DMS114 treated with DMSO at 0.1 percent for 48 hours (cell line): ENCODE measurements at regions not wholly inside any gene's neighbourhood (a gene's known extent, or its start where the extent isn't known, plus 50 kb on each side); places are given as distances from the start of the nearest gene placed in this dataset.
"Not testable (repeated sequence)": the region's sequence is repeated elsewhere in the genome, so short reads cannot be mapped to it uniquely, and the experiment has no call there.

Experiments used
- DNase-seq: peaks from one replicate; lab custom pipeline; 2025; ENCODE audit not compliant: unreplicated experiment; lab: John Stamatoyannopoulos, UW

GRCh38 chr5:152527358-152528052 is 122.4 kb upstream of the NMUR2 start:
- no peak for DNase-seq

DNA sequence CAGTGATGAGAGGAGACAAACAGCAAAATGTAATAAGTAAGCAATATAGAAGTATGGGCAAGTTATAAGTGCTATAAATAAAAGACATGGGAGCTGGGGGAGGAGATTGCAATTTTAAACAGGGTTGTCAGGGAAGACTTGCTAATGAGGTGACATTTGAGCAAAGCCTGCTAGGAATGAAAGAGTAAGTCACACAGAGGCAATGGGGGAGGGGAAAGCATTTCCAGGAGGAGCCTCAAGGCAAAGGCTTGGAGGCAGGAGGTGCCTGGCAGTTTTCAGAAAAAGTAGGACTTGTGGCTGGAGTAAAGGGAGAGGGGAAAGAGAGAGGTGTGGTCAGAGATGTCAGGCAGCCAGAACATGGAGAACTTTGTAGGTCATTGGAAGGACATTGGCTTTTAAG is 124.4 kb upstream of the NMUR2 start:
- no peak for DNase-seq

DNA sequence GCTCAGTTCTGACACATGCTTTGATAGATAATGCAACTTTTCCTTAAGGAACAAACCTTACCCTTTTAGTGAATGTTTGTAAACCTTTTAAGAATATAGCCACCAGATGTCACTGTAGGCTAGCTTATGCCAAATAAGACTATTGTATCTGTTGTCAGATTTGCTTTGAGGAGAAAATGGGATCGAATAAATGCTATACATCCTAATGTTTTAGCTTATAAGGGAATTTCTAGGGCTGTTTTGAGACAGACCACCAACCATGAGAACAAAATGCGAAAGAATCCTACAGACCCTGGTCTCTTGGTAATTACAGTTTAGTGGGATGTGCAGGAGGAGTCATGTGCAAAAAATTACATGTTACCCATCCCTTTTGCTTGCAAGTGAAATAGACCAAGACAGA is 127.6 kb upstream of the NMUR2 start:
- peak; percentile 65 for DNase-seq

GRCh38 chr5:152534641-152535040 is 129.6 kb upstream of the NMUR2 start:
- no peak for DNase-seq

GRCh38 chr5:152542741-152543140 is 137.7 kb upstream of the NMUR2 start:
- no peak for DNase-seq

DNA sequence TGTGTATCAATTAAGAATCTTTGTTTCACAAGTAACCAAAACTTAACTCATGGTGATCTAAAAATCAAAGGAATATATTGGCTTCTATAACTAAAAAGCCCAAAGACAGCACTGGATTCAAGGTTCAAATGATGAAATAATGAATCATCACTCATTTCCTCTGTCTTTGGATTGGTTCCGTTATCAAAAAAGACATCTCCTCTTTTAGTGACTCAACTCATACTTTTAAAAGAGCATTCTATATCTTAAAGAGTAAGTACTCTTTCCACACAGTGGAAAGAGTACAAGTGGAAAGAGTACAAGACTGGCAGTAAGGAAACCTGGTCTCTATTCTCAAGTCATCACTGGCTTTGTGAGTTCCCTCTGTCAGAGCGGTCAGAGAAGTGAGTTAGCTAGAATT is 141.4 kb upstream of the NMUR2 start:
- DNase-seq: no peak

DNA sequence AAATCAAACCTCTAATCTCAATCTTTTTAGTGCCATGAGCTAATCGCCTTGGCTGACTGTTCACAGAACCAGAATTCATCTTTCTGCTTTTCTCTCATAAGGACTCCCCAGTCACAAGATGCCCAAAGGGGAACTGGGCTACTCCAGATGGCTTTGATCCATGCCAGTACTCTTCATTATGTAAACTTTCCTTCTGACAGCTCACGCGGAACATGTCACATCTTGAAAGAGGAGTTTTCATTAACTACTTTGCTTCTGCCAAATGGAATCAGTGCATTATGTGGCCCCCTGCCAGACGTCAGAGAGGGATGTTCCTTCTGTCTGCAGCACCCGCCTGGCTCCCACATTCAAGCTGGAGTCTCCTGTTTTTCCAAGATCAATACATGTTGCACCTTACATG is 142.1 kb upstream of the NMUR2 start:
- DNase-seq: no peak

DNA sequence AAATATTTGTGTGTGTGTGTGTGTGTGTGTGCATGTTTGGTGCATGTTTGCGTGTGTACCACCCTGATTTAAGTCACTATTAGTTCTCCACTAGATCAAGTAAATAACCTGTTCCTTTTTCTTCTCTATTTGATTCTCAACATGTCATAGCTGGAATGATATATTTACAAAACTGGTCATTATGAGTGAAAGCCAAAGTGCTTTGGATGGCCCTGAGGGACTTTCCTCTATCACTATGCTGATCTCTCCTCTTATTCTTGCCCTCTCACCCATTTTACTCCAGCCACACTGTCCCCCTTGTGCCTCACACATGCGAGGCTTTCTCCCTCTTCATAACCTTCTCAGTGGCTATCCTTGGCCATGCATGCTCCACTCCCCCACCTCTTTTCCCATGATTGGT is 144.6 kb upstream of the NMUR2 start:
- DNase-seq: no peak

- no peak for DNase-seq
These were observed 146.0 kb upstream of the NMUR2 start for GRCh38 chr5:152551061-152551460.

DNA sequence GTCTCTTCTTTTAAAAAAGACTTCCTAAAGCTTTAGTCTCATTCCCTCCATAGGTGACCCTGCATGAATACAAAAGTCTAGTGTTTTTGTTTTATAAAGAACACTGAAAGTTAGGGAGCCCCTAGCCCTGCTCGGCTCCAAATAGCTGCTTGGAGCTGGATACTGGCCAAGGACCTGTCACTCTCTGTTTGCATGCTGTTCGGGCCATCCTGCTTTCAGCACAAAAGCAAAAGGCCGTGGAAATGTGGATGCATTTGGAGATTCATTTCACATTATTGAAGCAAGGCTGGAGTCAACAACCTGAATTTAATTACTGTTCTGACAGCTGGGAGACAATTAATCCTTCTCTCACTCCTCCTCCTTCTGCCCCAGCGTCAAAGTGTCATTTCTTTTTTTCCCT is 151.7 kb upstream of the NMUR2 start:
- no peak for DNase-seq

- DNase-seq: peak; percentile 5
These were observed 155.5 kb upstream of the NMUR2 start for GRCh38 chr5:152560512-152561137.

DNA sequence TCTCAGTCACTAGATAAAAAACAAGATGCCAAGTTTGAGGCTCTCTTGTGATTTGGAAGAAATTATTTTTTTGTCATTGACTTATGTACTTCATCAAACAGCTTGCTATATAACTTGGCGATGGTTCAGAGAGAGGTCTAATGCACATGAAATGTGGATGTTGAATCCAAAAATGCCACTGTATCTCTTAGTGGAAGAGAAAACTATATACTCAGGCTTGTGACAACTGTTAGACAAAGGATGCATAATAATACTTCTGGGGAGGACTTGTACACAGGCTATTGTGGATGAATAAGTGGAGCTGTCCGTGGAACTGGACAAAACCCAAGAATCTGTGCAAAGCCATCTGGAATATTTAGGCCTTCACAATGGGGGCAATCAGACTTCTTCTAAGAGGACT is 162.9 kb upstream of the NMUR2 start:
- DNase-seq: no peak

DNA sequence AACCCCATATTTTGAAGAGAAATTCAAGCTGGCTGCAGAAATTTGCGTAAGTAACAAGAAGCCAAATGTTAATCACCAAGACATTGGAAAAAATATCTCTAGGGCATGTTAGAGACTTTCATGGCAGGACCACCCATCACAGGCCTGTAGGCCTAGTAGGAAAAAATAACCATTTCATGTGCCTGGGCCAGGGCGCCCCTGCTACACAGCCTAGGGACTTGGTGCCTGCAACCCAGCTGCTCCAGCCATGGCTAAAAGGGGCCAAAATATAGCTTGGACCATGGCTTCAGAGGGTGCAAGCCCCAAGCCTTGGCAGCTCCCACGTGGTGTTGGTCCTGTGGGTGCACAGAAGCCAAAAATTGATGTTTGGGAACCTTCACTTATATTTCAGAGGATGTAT is 167.7 kb upstream of the NMUR2 start:
- DNase-seq: no peak

DNA sequence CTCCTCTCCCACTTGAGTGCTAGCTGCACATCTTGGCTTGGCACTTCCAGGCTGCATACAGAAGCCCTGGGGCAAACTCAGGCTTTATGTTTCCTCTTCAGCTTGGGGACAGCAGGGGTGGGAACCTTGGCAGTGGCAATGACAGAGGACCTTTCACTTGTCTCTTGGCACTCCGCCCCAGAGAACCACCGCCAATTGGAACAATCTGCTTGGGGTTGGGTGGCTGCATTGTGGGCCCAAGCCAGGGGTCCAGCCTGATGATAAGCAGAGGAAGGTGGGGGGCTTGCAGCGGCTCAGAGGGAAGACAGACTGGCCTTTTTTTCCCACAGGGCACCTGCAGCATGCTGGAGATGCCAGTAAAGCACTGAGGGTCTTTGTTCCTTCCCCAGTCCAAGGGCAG is 179.0 kb upstream of the NMUR2 start:
- no peak for DNase-seq

GRCh38 chr5:152592416-152592815 is 187.3 kb upstream of the NMUR2 start:
- no peak for DNase-seq

GRCh38 chr5:152593388-152593787 is 188.3 kb upstream of the NMUR2 start:
- DNase-seq: no peak

DNA sequence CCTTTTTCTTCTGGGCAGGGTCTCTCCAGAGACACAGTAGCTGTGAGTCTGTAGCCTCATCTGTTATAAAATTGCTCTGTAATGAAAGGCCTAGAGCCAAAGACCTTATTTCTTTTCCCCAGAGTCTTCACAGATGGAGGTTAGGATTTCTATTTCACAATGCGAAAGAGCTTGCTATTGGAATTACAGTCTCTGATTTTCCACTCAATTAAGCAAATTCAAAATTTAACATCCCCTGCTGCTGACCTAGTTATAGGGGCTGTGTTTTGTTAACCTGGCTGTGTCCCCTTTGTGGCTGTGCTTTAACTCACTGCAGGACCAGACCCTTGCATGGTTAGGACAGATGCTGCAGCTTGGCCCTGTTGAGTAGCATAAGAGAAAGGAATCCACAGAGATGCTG is 190.3 kb upstream of the NMUR2 start:
- no peak for DNase-seq

DNA sequence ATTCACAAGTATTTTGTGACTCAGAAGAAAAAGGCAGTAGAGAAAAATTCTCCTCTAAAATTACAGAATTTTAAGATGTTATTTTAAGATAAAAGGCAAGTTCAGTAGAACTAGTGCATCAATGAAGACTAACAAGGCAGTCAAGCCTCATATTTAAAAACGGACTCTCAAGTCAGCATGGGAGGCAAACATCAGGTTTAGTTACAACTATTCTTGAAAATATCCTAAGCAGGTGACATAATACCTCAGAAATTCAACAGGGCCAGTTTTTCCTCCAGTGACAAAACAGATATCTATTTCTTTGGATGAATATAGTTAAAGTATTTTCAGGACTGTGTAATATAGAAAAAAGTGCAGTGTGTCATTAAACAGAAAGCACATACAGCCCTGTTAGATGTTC is 194.0 kb upstream of the NMUR2 start:
- no peak for DNase-seq

DNA sequence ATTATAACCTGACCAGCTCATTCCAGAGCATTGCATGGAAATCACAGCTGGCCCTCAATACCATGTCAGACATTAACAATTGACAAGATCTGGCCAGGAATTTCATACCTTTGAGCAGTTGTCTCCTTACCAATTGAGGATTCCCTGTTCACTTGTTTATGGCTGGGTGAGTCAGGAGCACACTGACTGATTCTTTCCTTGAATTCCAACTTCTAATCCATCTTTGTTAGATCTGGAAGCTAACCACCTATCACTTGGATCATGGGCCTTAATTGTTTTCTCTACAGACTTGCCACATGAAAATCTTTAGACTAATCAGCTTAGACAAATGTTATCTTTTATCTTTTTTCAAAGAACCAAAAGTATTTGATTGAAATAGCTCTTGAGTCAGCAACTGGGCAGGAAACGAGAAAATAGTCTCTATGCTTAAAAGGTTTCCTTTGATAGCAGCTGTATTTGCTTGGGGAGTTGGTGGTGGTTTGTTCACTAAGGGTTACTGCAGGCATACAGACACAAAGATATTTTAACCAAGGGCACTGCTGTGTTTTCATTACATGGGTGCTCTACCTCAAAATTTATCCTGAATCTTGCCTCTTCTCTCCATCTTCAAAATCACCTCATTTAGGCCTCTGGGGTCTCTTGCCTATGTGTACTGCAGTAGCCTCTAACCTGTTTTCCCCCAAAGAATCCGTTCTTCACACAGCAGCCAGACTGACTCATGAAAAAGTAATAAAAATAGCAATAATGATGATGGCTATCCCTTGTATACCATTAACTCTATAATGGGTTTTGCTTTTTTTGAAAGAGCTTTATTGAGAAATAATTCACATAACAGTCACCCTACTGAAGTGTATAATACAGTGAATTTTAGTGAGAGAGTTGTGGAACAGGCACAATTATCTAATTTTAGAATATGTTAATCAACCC is 197.0 kb upstream of the NMUR2 start:
- no peak for DNase-seq

DNA sequence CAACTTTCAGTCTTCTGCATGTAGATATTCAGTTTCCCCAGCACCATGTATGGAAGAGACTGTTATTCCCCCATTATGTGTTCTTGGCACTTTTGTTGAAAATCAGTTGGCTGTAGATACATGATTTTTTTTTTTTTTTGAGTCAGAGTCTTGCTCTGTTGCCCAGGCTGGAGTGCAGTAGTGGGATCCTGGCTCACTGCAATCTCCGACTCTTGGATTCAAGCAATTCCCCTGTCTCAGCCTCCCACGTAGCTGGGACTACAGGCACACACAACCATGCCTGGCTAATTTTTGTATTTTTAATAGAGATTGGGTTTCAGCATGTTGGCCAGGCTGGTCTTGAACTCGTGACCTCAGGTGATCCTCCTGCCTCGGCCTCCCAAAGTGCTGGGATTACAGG is 201.0 kb upstream of the NMUR2 start:
- not testable (repeated sequence) for DNase-seq

DNA sequence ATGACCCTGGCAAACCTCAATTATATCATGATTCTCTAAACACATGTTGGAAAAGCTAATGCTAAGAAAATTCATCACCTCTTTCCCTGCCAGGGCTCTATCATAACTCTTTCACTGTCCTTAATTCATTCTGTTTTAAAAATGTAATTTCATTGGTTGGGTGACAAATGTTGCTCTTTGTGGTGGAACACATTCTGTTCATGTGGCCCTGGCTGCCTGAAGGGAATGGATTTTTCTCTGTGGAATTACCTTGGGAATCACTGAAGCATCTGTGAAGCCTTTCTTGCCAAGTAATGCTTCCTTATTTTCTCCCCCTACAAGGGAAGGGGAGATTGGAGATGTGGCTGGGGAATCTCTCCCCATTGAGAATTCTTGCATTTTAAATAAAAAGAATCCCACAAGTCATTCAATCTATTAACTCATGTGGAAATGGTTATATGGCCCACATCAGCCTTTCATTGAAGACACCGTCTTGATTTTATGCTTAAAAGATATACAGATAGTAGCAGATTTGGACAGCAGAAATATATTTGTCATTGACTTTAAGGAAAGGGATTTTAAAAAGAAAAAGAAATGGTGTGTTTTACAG is 201.8 kb upstream of the NMUR2 start:
- no peak for DNase-seq
